22Rv1 (cell line): ENCODE measurements at regions not wholly inside any gene's neighbourhood (a gene's known extent, or its start where the extent isn't known, plus 50 kb on each side); places are given as distances from the start of the nearest gene placed in this dataset.

Experiments used
- H3K27ac ChIP-seq: fragments of 450-650 bp; 2 replicates; pipeline ENCODE4 v1.5.1; 2017
- ZFX ChIP-seq: fragments of 450-650 bp; IDR thresholded peaks from 2 replicates; pipeline ENCODE4 v1.6.1; 2017; ENCODE audit warnings: antibody characterized with exemption, borderline replicate concordance
- TF ChIP-seq, protein P1 (sequence below): fragments of 450-650 bp; IDR thresholded peaks from 2 replicates; pipeline ENCODE4 v1.5.1; 2017; ENCODE audit warnings: mild to moderate bottlenecking

DNA sequence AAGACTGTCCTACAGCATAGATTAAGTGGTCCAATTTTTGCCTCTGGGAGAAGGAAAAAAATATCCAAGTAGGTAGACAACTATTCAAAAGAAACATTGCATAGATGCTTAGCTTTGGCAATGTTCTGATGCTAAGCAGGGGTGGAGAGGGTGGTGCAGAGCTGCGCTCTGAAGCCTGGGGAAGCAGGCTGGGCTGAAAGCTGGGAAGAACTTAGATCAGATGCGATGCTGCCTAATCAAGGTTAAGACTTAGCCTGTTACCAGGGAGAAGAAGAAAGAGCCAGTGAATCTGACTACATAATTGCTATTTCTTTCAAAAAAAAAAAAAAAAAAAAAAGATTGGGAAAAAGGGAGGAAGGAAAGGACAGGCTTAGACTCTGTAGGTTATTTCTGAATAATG, 89.0 kb upstream of the SCOC start:
- TF ChIP-seq ZFX = no peak
- H3K27ac ChIP-seq = no peak overlapping the region

DNA sequence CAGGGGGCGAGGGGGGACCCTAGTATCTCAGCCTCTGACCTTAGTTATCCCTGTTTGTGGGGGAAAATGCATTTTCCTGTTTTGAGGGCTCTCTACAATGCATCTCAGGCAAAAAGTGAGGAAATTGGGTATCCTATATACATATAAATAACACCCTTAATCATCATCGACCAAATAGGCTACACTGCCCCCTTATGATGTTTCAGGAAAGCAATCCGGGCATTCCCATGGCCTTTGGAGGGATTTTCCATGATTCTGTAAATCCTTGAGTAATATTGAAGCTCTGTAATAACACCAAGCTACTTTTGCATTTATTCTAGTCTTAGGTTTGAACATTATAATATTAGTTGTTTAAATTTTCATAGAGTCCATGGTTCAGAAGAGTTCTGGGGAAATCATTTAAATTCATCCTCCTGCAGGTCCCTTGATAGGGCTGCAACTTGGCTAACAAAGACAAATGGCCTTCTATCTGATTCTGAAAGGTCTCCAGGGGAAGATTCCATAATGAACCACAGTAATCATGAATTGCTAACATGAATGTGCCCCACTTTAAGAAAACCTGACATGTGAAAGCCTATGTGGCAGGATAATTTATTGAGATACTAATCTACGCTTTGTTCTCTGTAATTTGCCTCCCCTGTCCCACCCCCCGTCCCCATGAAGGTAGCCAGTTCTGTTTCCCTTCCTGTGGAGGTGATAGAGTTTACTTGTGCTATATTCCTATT, 91.5 kb upstream of the SCOC start:
- no peak for TF ChIP-seq ZFX
- TF ChIP-seq, protein P1, sequence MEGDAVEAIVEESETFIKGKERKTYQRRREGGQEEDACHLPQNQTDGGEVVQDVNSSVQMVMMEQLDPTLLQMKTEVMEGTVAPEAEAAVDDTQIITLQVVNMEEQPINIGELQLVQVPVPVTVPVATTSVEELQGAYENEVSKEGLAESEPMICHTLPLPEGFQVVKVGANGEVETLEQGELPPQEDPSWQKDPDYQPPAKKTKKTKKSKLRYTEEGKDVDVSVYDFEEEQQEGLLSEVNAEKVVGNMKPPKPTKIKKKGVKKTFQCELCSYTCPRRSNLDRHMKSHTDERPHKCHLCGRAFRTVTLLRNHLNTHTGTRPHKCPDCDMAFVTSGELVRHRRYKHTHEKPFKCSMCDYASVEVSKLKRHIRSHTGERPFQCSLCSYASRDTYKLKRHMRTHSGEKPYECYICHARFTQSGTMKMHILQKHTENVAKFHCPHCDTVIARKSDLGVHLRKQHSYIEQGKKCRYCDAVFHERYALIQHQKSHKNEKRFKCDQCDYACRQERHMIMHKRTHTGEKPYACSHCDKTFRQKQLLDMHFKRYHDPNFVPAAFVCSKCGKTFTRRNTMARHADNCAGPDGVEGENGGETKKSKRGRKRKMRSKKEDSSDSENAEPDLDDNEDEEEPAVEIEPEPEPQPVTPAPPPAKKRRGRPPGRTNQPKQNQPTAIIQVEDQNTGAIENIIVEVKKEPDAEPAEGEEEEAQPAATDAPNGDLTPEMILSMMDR = no peak
- H3K27ac ChIP-seq = no peak overlapping the region

- H3K27ac ChIP-seq = no peak overlapping the region
- TF ChIP-seq, protein P1 = no peak
- TF ChIP-seq ZFX = no peak
These were observed 95.9 kb upstream of the SCOC start for GRCh38 chr4:140277576-140277975.

GRCh38 chr4:140271553-140271952, 101.9 kb upstream of the SCOC start:
- no peak overlapping the region for H3K27ac ChIP-seq
- TF ChIP-seq, protein P1 = no peak
- TF ChIP-seq ZFX = no peak

DNA sequence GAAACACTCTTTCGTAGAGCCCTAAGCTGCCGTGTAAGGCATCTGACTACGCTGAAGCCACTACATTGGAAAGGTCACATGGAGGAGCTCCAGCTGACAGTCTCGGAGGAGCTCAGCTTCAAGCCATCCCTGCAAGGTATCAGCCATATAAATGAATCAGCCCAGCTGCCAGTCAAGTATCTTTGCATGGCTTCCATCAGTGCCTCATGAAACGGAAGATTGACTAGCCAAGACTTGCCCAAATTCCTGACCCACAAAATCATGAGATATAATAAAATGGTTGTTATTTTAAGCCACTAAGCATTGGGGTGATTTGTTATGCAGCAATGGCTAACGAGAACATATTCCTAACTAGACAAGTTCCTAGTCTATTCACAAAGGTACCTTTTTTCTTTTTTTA, 104.1 kb upstream of the SCOC start:
- TF ChIP-seq, protein P1 = no peak
- TF ChIP-seq ZFX = no peak
- no peak overlapping the region for H3K27ac ChIP-seq

DNA sequence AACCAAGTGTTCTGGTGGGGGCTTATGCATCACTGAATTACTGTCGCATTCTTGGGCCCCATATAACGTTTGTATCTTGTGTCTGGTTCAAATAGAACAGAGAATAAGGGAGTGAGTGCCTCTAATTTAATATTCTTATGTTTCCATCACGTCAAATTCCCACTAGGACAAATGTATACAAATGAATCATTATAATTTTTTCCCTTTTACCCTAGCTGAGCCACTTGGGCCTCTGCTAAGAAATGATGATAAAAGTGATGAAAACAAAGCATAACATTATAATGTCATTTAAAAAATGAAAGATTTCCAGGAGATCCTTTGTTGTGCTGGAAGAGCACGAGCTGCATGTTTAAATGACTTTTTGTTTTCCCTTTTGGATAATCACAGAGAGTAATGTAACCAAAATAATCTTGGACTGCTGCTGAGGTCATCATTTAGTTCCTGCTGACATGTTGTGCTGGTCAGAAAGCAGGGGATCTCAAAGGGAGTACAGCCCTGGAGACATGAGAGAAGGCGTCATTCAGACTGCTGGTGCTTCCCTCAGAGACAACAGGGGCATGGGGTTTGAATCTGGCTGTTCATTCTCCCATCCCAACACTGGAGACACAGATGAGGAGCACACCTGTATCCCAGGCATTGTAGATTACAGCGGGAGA, 105.1 kb upstream of the SCOC start:
- TF ChIP-seq ZFX = no peak
- TF ChIP-seq, protein P1 = no peak
- H3K27ac ChIP-seq = no peak overlapping the region

GRCh38 chr4:140267576-140267975, 105.9 kb upstream of the SCOC start:
- TF ChIP-seq, protein P1 = no peak
- no peak for TF ChIP-seq ZFX

More at GRCh38 chr4:140267576-140267975, 105.9 kb upstream of the SCOC start:
- H3K27ac ChIP-seq = no peak overlapping the region
